AG04450 (cell line): ENCODE measurements at regions not wholly inside any gene's neighbourhood (a gene's known extent, or its start where the extent isn't known, plus 50 kb on each side); places are given as distances from the start of the nearest gene placed in this dataset.

Experiments
- CTCF ChIA-PET: fragments of 300-600, 350-600 bp; formaldehyde crosslinking; extraction: SDS; loops from one replicate; lab custom pipeline; 2022; ENCODE audit warnings: antibody characterized with exemption, inconsistent platforms; lab: Charles Lee
- POLR2A ChIA-PET: fragments of 350-600 bp; formaldehyde crosslinking; extraction: SDS; loops from one replicate; lab custom pipeline; 2021; ENCODE audit warnings: antibody characterized with exemption, inconsistent platforms; lab: Yijun Ruan, JAX
- DNase-seq: peaks from one replicate; pipeline ENCODE4 v3.0.0-alpha.2; 2011; ENCODE audit warnings: low read depth, low spot score
- H3K27ac ChIP-seq: one replicate; pipeline ENCODE4 v1.5.1; 2012; ENCODE audit warnings: low read depth, low read length, control low read depth
- H3K27me3 ChIP-seq: one replicate; pipeline ENCODE4 v1.6.0; 2012; ENCODE audit warnings: low read length; ENCODE audit not compliant: control insufficient read depth, insufficient read depth
- H3K4me3 ChIP-seq: 2 replicates; pipeline ENCODE4 v1.5.1; 2011; ENCODE audit warnings: mild to moderate bottlenecking, low read depth, low read length, control low read depth
- H3K9me3 ChIP-seq: 2 replicates; pipeline ENCODE4 v1.5.1; 2012; ENCODE audit warnings: low read length; ENCODE audit not compliant: control insufficient read depth, insufficient read depth
- TF ChIP-seq, protein P1 (sequence below): IDR thresholded peaks from 2 replicates; pipeline ENCODE4 v1.5.1; 2011; ENCODE audit warnings: low read depth, low read length, control low read depth, inconsistent platforms

GRCh38 chr12:90441431-90441830 is 513.5 kb downstream of the CCER1 start:
- DNase-seq: no peak
- H3K27me3 ChIP-seq: no peaks in the 10 kb centered on the region
- TF ChIP-seq, protein P1, sequence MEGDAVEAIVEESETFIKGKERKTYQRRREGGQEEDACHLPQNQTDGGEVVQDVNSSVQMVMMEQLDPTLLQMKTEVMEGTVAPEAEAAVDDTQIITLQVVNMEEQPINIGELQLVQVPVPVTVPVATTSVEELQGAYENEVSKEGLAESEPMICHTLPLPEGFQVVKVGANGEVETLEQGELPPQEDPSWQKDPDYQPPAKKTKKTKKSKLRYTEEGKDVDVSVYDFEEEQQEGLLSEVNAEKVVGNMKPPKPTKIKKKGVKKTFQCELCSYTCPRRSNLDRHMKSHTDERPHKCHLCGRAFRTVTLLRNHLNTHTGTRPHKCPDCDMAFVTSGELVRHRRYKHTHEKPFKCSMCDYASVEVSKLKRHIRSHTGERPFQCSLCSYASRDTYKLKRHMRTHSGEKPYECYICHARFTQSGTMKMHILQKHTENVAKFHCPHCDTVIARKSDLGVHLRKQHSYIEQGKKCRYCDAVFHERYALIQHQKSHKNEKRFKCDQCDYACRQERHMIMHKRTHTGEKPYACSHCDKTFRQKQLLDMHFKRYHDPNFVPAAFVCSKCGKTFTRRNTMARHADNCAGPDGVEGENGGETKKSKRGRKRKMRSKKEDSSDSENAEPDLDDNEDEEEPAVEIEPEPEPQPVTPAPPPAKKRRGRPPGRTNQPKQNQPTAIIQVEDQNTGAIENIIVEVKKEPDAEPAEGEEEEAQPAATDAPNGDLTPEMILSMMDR: no peak
- H3K27ac ChIP-seq: no peak overlapping the region
- CTCF ChIA-PET: interaction anchor here (0.9 to 1.1 kb wide), 2 partner anchors 9 to 413 kb away, joined by 3 read pairs; no protein-coding TSS in a partner anchor
- H3K4me3 ChIP-seq: no peak overlapping the region
- H3K9me3 ChIP-seq: peaks cover 4% of the 10 kb centered on the region; the same call in 1 of the 2 replicates
- POLR2A ChIA-PET: no interaction called here

GRCh38 chr12:90428881-90429280 is 526.1 kb downstream of the CCER1 start:
- DNase-seq: no peak
- Histone ChIP-seq H3K27ac (no peak overlapping the region), H3K4me3 (no peak overlapping the region), H3K9me3 (no peaks in the 10 kb centered on the region), H3K27me3 (no peaks in the 10 kb centered on the region)
- POLR2A ChIA-PET: no interaction called here
- TF ChIP-seq, protein P1: no peak
- CTCF ChIA-PET: no interaction called here

GRCh38 chr12:90428465-90428864 is 526.5 kb downstream of the CCER1 start:
- TF ChIP-seq, protein P1: no peak
- Histone ChIP-seq H3K27ac (no peak overlapping the region), H3K4me3 (no peak overlapping the region), H3K9me3 (no peaks in the 10 kb centered on the region), H3K27me3 (no peaks in the 10 kb centered on the region)
- ChIA-PET POLR2A (no interaction called here), CTCF (no interaction called here)
- DNase-seq: no peak

- CTCF ChIA-PET: no interaction called here
- no peak for DNase-seq
- Histone ChIP-seq H3K27ac (no peak overlapping the region), H3K4me3 (no peak overlapping the region), H3K9me3 (no peaks in the 10 kb centered on the region), H3K27me3 (no peaks in the 10 kb centered on the region)
- POLR2A ChIA-PET: no interaction called here
- TF ChIP-seq, protein P1: no peak
Measured at GRCh38 chr12:90423965-90424364, 531.0 kb downstream of the CCER1 start.

DNA sequence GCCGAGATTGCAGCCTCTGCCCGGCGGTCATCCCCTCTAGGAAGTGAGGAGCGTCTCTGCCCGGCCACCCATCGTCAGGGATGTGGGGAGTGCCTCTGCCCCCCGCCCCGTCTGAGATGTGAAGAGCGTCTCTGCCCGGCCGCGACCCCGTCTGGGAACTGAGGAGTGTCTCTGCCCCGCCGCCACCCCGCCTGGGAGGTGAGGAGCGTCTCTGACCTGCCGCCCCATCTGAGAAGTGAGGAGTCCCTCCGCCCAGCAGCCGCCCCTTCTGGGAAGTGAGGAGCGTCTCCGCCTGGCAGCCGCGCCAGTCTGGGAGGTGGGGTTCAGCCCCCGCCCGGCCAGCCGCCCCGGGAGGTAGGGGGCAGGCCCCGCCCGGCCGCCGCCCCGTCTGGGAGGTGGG is 544.0 kb downstream of the CCER1 start:
- H3K27me3 ChIP-seq: no peaks in the 10 kb centered on the region
- H3K27ac ChIP-seq: no peak overlapping the region
- no peak for DNase-seq
- TF ChIP-seq, protein P1: no peak
- CTCF ChIA-PET: no interaction called here
- no peak overlapping the region for H3K4me3 ChIP-seq
- POLR2A ChIA-PET: no interaction called here
- H3K9me3 ChIP-seq: peaks cover 5% of the 10 kb centered on the region; the same call in 1 of the 2 replicates
